NCI-H2171 treated with DMSO at 0.1 percent for 48 hours (cell line): ENCODE measurements at regions not wholly inside any gene's neighbourhood (a gene's known extent, or its start where the extent isn't known, plus 50 kb on each side); places are given as distances from the start of the nearest gene placed in this dataset.
"Not testable (repeated sequence)": the region's sequence is repeated elsewhere in the genome, so short reads cannot be mapped to it uniquely, and the experiment has no call there.

Experiments used
- DNase-seq: peaks from one replicate; lab custom pipeline; 2025; lab: John Stamatoyannopoulos, UW

DNA sequence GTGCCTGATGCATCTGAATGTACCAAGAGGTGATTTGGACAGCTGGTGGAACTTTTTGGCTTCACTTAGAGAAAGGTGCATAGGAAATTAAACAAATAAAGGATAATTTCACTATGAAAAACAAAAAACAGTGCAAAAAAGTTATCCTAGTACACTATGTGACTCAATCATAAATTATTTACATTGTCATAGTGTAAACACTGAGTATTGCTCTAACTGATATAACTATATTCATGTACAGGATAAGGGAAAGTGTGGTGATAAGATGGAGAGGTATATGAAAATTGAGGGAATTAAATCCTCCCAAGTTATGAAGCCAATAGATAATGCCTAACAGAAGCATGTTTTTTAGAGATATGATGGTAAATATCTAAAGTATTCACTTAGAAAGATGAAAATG lies 50.2 kb upstream of the CPNE4 start:
- no peak for DNase-seq

DNA sequence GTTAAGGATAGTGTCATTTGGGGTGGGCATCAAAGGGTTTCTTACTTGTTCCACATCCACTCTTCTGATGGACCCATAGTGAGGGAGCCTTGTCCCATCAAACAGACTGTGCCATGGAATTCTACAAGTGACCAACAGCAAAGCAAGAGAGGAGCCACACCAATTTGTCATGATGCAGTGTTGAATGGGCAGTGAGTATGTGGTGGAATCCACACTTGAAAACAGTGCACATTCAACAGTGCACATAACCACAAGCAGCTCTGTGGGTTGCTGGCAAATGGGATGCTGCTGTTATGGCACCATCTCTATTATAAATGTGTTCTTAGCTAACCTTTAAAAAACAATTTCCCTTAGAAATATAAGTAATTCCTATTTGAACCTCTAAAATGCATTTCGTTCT lies 52.5 kb upstream of the CPNE4 start:
- DNase-seq, result no peak

DNA sequence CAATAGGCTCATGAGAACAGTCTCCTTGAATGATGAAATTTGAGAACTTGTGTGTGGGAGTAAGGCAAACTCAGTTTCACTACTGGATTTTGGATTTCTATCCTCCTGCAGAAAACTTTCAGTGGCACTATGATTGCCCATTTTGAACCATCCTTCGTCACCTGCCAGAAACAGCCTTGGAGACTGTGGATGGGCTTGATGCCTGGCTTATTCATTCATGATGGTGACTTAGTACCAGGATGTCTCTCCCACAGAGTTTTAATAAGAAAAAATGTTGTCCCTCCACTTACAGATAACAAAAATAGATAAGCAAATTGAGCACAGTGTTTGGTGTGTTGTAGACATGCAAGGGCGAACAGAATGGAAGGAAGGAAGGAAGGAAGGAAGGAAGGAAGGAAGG lies 53.5 kb upstream of the CPNE4 start:
- DNase-seq, result no peak

- no peak for DNase-seq
Observed at GRCh38 chr3:132090921-132091320, 56.1 kb upstream of the CPNE4 start.

DNA sequence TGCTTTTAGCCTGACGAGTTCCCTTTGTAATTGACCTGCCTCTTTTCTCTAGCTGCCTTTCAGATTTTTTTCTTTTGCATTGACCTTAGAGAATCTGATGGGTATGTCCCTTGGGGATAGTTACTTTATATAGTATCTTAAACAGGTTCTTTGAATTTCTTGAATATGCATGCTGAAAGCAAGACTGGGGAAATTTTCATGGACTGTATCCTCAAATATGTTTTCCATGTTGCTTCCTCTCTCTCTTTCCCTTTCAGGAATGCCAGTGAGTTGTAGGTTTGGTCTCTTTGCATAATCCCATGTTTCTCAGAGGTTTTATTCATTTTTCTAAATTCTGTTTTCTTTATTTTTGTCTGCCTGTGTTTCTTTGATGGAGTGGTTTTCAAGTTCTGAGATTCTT lies 81.8 kb upstream of the CPNE4 start:
- DNase-seq, result no peak

DNA sequence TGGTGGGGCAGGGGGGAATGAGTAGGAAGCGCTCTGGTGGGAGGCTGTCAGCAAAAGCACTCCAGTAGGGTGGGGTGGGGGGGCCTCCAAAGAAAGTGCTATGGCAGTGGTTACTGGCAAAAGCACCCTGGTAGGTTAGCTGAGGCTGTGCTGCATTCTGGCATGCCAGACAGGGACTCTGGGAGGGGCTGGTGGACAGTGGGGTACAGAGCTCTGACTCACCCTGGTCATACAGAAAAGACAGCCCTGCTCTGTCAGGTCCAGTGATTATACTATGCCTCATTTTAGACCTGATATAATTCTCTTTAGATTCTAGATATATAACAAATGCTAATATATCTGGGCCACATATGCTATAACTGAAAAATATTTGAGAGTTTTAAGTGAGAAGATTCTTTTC lies 82.8 kb upstream of the CPNE4 start:
- DNase-seq, result no peak

GRCh38 chr3:132119531-132119930 lies 84.7 kb upstream of the CPNE4 start:
- DNase-seq, result no peak

- DNase-seq, result no peak
Observed at GRCh38 chr3:132124096-132124495, 89.3 kb upstream of the CPNE4 start.

DNA sequence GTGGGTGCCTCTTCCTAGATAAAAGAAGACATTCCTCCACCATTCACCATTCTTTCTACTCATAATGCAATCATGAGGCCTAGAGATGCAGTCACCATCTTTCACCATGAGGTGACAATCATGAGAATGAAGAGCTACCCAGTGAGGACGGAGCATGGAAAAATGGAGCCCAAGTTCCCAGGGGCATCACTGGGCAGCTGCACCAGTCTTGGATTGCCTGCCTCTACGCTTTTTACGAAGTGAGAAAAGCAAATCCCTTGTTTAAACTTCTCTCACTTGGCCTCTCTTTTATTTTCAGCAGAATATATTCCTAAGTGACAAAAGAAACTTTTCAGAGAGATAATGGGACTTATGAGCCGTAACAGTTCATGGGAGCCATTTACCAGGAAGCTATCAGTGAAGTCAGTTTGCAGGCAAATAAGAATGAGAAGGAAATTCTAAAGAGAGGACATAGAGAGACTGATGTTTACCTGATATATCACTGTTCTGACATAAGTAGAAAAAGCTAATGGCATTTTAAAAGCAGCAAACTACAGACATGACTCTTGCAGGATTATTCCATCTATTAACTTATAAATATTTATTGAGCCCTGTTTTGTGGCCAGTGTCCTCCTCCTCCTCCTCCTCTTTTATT lies 90.0 kb upstream of the CPNE4 start:
- no peak for DNase-seq

DNA sequence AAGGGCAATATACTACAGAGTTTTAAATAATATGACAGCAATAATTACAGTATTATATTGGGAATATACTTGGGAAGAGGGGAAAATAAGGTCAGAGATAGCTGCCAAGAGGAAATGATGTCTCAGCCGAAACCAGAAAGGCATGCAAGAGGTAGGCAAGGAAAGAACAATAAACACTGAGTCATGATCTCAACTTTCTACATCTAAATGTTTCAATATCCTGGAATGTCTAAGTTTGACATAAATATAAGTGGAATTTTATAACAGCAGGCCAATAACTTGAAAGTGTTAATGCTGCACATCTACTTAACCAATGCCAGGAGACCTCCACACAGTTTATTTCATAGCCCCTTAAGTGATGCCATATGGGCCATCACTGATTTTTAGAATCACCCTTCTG lies 99.8 kb upstream of the CPNE4 start:
- no peak for DNase-seq

- no peak for DNase-seq
Observed at GRCh38 chr3:132135628-132136333, 101.0 kb upstream of the CPNE4 start.

- no peak for DNase-seq
Observed at GRCh38 chr3:132136334-132136716, 101.5 kb upstream of the CPNE4 start.

DNA sequence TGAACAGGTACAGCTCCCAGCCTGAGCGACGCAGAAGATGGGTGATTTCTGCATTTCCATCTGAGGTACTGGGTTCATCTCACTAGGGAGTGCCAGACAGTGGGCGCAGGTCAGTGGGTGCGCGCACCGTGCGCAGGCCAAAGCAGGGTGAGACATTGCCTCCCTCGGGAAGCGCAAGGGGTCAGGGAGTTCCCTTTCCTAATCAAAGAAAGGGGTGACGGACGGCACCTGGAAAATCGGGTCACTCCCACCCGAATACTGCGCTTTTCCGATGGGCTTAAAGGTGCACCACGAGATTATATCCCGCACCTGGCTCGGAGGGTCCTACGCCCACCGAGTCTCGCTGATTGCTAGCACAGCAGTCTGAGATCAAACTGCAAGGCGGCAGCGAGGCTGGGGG lies 102.1 kb upstream of the CPNE4 start:
- DNase-seq, result not testable (repeated sequence)

GRCh38 chr3:132145833-132146232 lies 111.0 kb upstream of the CPNE4 start:
- no peak for DNase-seq

DNA sequence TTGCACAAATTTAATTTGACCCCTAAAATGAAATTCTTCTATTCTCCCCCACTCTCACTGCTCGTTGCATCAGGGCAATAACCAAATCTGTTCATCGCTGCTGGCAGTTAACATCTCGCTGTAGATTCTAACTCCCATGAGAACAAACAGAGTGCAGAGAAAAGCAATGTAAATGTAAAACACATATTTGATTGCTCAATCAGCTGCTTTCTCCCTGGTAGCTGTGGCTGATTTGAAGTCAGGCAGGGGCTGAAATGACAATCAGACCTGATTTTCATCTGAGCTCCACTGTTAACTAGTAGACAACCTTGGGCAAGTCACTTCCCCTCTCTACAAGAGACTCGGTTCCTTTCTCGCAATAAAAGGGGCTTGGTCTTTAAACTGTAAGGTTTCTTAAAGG lies 119.8 kb upstream of the CPNE4 start:
- DNase-seq, result no peak

GRCh38 chr3:132159145-132159544 lies 124.3 kb upstream of the CPNE4 start:
- DNase-seq, result no peak

DNA sequence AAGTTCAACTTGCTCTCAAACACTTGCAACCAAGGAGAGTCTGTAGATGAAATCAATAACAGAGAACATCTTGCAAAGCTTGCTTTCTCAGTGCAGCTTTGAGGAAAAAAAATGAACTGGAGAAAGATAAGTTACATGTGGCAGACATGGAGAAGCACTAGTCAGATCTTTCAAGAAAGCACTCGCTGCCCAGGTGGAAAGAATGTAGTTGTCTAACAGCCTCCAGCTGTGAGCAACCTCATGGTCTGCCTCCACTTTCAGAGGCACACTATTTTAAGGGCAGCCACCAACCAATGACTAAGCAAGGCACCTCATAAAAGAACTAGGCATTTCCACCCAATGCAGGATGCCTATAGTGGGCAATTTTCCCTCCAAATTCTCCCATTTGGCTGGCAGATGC lies 125.4 kb upstream of the CPNE4 start:
- no peak for DNase-seq

DNA sequence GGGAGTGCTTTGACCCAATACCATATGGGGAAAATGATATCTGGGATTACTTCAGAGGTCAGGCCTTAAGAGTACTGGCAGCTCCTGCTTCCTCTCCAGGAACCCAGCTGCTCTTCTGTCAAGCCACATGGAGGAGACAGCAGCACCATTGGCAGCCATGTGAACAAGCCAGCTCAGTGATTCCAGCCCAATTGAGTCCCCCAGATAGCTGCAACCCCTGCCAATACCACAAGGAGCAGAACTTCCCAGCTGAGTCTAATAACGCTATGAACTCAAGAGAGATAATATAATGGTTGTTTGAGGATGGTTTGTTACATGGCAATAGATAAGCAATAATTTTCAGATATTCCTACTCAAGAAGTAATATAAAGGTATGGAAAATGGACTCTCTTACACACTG lies 126.8 kb upstream of the CPNE4 start:
- DNase-seq, result no peak

- DNase-seq, result no peak
Observed at GRCh38 chr3:132164469-132165092, 129.8 kb upstream of the CPNE4 start.

DNA sequence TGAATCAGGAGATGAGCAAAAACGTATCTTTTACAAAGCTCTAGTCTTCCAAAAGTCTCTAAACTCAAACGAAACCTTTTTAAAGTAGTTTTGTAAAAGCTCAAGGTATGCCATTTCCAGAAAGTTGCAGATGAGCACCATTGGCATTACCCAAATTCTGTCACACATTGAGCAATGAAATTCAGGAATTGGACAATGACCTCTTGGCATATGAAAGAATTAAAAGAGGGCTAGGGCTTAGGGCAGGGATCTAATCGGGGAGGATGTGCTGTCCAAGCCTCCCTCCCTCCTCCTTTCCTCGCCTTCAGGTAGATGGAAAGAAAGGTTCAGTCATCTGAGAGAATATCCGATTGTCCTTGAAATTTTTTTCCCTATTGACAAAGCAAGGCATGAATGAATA lies 133.1 kb upstream of the CPNE4 start:
- DNase-seq, result no peak

GRCh38 chr3:132174500-132174899 lies 139.7 kb upstream of the CPNE4 start:
- no peak for DNase-seq

DNA sequence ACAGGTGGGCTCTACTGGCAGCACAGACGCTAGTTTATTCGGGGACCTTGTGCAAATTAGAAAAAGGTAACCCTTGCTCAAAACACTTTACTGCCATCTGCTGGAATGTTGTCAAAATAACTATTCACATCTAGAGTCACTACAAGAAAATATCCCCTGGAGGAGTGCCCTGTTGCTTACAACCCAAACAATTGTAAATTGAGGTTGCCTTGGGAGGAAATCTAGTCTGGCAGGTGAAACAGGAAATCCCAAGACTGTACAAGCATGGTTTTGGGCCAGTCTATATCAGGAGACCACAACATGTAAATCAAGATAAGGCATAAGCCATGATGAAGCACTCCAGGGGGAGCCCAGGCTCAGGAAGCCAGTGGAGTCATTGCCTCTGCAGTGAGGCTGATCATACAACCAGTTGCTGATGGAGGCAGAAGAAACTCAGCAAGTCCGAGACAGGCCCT lies 136.8 kb upstream of the ACP3 start:
- peak; percentile 69 for DNase-seq

GRCh38 chr3:132183811-132184210 lies 133.4 kb upstream of the ACP3 start:
- DNase-seq, result no peak

GRCh38 chr3:132187746-132188145 lies 129.5 kb upstream of the ACP3 start:
- no peak for DNase-seq
